Gastroesophageal sphincter (tissue), 4 donors: ENCODE measurements at regions not wholly inside any gene's neighbourhood (a gene's known extent, or its start where the extent isn't known, plus 50 kb on each side); places are given as distances from the start of the nearest gene placed in this dataset.

Experiments
- ATAC-seq: fragments of 150-250 bp; one replicate; pipeline ENCODE4 v1.9.1; 2016; ENCODE audit warnings: mild to moderate bottlenecking, moderate library complexity
- H3K27ac ChIP-seq, 4 donors: fragments of 200-600 bp; sonication (generic) in 3 of 4; 1 replicate in 3 of 4; 2 replicates in 1 of 4; pipeline ENCODE4 v1.5.1; 2016 to 2019
- H3K27me3 ChIP-seq: fragments of 200-600 bp; sonication (generic); one replicate; pipeline ENCODE4 v1.5.1; 2019
- H3K36me3 ChIP-seq, 2 donors: fragments of 200-600 bp; sonication (generic); one replicate each; pipeline ENCODE4 v1.5.1; 2019; ENCODE audit warnings: control low read depth in 1 of 2
- H3K4me1 ChIP-seq, 3 donors: fragments of 200-600 bp; sonication (generic); 1 replicate in 2 of 3; 2 replicates in 1 of 3; pipeline ENCODE4 v1.5.1; 2016 to 2019; ENCODE audit warnings: control low read depth in 2 of 3
- H3K4me3 ChIP-seq, 2 donors: fragments of 200-600 bp; sonication (generic); one replicate each; pipeline ENCODE4 v1.5.1; 2019; ENCODE audit warnings: mild to moderate bottlenecking in 1 of 2, moderate library complexity in 1 of 2
- H3K9me3 ChIP-seq, 3 donors: fragments of 200-600 bp; sonication (generic); one replicate each; pipeline ENCODE4 v1.5.1; 2017 to 2019; ENCODE audit warnings: control low read depth in 2 of 3
- CTCF ChIP-seq, 4 experiments: fragments of 200-600 bp in 2 of 4; fragments of 450-650 bp in 2 of 4; sonication (generic) in 1 of 4; IDR thresholded peaks; one replicate each; pipeline ENCODE4 v1.5.1; 2017 to 2019; ENCODE audit warnings: antibody characterized with exemption in 4 of 4, mild to moderate bottlenecking in 2 of 4, moderate library complexity in 2 of 4
- EP300 ChIP-seq: sonication (generic); formaldehyde crosslinking; IDR thresholded peaks from one replicate; pipeline ENCODE4 v1.6.1; 2017; ENCODE audit warnings: antibody characterized with exemption, mild to moderate bottlenecking
- POLR2A ChIP-seq, 2 donors: fragments of 450-650 bp; IDR thresholded peaks; one replicate each; pipeline ENCODE4 v1.6.1; 2017; ENCODE audit warnings: antibody characterized with exemption in 2 of 2, mild to moderate bottlenecking in 2 of 2, moderate library complexity in 1 of 2
- POLR2AphosphoS5 ChIP-seq: sonication (generic); formaldehyde crosslinking; IDR thresholded peaks from one replicate; pipeline ENCODE4 v1.6.1; 2017; ENCODE audit warnings: antibody characterized with exemption
- WGBS, 2 donors: methylation state at CpG; one replicate each; pipeline ENCODE4 v1.1.5; 2018; ENCODE audit warnings: low coverage in 1 of 2; 5-methylcytosine and 5-hydroxymethylcytosine counted together

GRCh38 chr5:105812304-105812703, 1858.4 kb downstream of the EFNA5 start:
- TF ChIP-seq POLR2A (IDR thresholded peaks at IDR 0.05) (no peak), POLR2AphosphoS5 (no peak), CTCF (IDR thresholded peaks at IDR 0.05) (no peak), EP300 (no peak)
- no peak overlapping the region for H3K27ac ChIP-seq
- H3K4me3 ChIP-seq: no peak overlapping the region
- H3K27me3 ChIP-seq: no peaks in the 10 kb centered on the region
- no peaks in the 10 kb centered on the region for H3K9me3 ChIP-seq
- H3K36me3 ChIP-seq: no peaks in the 10 kb centered on the region
- H3K4me1 ChIP-seq: no peaks in the 10 kb centered on the region
- 36 to 61% methylated on average over 2 of the region's 2 CpGs for WGBS, 2 donors
- ATAC-seq: no peak

- H3K4me3 ChIP-seq: no peak overlapping the region
- no peaks in the 10 kb centered on the region for H3K27me3 ChIP-seq
- no peaks in the 10 kb centered on the region for H3K4me1 ChIP-seq
- H3K27ac ChIP-seq: no peak overlapping the region
- 82 to 83% methylated on average over 3 of the region's 3 CpGs for WGBS, 2 donors
- no peaks in the 10 kb centered on the region for H3K36me3 ChIP-seq
- TF ChIP-seq POLR2A (IDR thresholded peaks at IDR 0.05): no peak
- no peak for TF ChIP-seq CTCF (IDR thresholded peaks at IDR 0.05)
- no peak for TF ChIP-seq POLR2AphosphoS5
- TF ChIP-seq EP300: no peak
- ATAC-seq: no peak
- no peaks in the 10 kb centered on the region for H3K9me3 ChIP-seq
Measured at GRCh38 chr5:105807951-105808350, 1862.8 kb downstream of the EFNA5 start.

- TF ChIP-seq EP300 (no peak), POLR2A (IDR thresholded peaks at IDR 0.05) (no peak), POLR2AphosphoS5 (no peak), CTCF (IDR thresholded peaks at IDR 0.05) (no peak)
- ATAC-seq: no peak
Measured at GRCh38 chr5:105807290-105807689, 1863.4 kb downstream of the EFNA5 start.

GRCh38 chr5:105806596-105806995, 1864.1 kb downstream of the EFNA5 start:
- H3K4me1 ChIP-seq: no peaks in the 10 kb centered on the region
- no peak overlapping the region for H3K4me3 ChIP-seq
- H3K9me3 ChIP-seq: no peaks in the 10 kb centered on the region
- H3K27ac ChIP-seq: no peak overlapping the region
- no peaks in the 10 kb centered on the region for H3K27me3 ChIP-seq
- H3K36me3 ChIP-seq: no peaks in the 10 kb centered on the region
- TF ChIP-seq POLR2AphosphoS5 (no peak), POLR2A (IDR thresholded peaks at IDR 0.05) (no peak), EP300 (no peak), CTCF (IDR thresholded peaks at IDR 0.05) (no peak)
- no peak for ATAC-seq

More at GRCh38 chr5:105807290-105807689, 1863.4 kb downstream of the EFNA5 start:
- Histone ChIP-seq H3K9me3 (no peaks in the 10 kb centered on the region), H3K27me3 (no peaks in the 10 kb centered on the region), H3K4me3 (no peak overlapping the region), H3K4me1 (no peaks in the 10 kb centered on the region), H3K36me3 (no peaks in the 10 kb centered on the region), H3K27ac (no peak overlapping the region)
- WGBS, 2 donors: 44 to 64% methylated on average over 1 of the region's 1 CpG

GRCh38 chr5:105803431-105803830, 1867.3 kb downstream of the EFNA5 start:
- Histone ChIP-seq H3K9me3 (no peaks in the 10 kb centered on the region), H3K27ac (no peak overlapping the region), H3K4me1 (no peaks in the 10 kb centered on the region), H3K36me3 (no peaks in the 10 kb centered on the region), H3K27me3 (no peaks in the 10 kb centered on the region), H3K4me3 (no peak overlapping the region)
- TF ChIP-seq POLR2A (IDR thresholded peaks at IDR 0.05) (no peak), CTCF (IDR thresholded peaks at IDR 0.05) (no peak), EP300 (no peak), POLR2AphosphoS5 (no peak)
- no peak for ATAC-seq
- WGBS, 2 donors: 100% methylated on average over 1 of the region's 1 CpG; no CpG with 5 or more reads in 1 of the 2 donors
